OCI-LY1 (cell line): ENCODE measurements at regions not wholly inside any gene's neighbourhood (a gene's known extent, or its start where the extent isn't known, plus 50 kb on each side); places are given as distances from the start of the nearest gene placed in this dataset.

ENCODE experiments used
- H2AFZ ChIP-seq: fragments of 200-600 bp; sonication (generic), shearing (Covaris generic); 2 replicates; pipeline ENCODE4 v1.6.0; 2014; ENCODE audit warnings: antibody characterized with exemption, mild to moderate bottlenecking, low read length
- H3F3A ChIP-seq: fragments of 200-600 bp; sonication (generic), shearing (Covaris generic); 2 replicates; pipeline ENCODE4 v1.6.0; 2014; ENCODE audit warnings: mild to moderate bottlenecking, antibody characterized with exemption, low read length, moderate library complexity; ENCODE audit not compliant: insufficient read depth
- H3K27ac ChIP-seq: fragments of 200-600 bp; sonication (generic); 2 replicates; pipeline ENCODE4 v1.5.1; 2014; ENCODE audit warnings: low read length, mixed run types, mild to moderate bottlenecking, low read depth; ENCODE audit not compliant: poor library complexity, severe bottlenecking
- H3K27me3 ChIP-seq: fragments of 200-600 bp; sonication (generic); 2 replicates; pipeline ENCODE4 v1.6.0; 2014; ENCODE audit warnings: antibody characterized with exemption, mild to moderate bottlenecking, low read length, moderate library complexity; ENCODE audit not compliant: insufficient read depth
- H3K36me3 ChIP-seq: fragments of 200-600 bp; sonication (generic); 2 replicates; pipeline ENCODE4 v1.6.1; 2014; ENCODE audit warnings: mild to moderate bottlenecking, antibody characterized with exemption, low read length, moderate library complexity, mixed read lengths; ENCODE audit not compliant: insufficient read depth
- H3K4me1 ChIP-seq: fragments of 200-600 bp; sonication (generic); 2 replicates; pipeline ENCODE4 v1.5.1; 2014; ENCODE audit warnings: mild to moderate bottlenecking, low read length, moderate library complexity; ENCODE audit not compliant: insufficient read depth, severe bottlenecking
- H3K4me2 ChIP-seq: fragments of 200-600 bp; sonication (generic), shearing (Covaris generic); 2 replicates; pipeline ENCODE4 v1.6.1; 2014; ENCODE audit warnings: low read length
- H3K4me3 ChIP-seq: fragments of 200-600 bp; sonication (generic); 2 replicates; pipeline ENCODE4 v1.5.1; 2014; ENCODE audit warnings: low read length, low read depth, mild to moderate bottlenecking, mixed read lengths; ENCODE audit not compliant: poor library complexity, severe bottlenecking
- H3K79me2 ChIP-seq: fragments of 200-600 bp; shearing (Covaris generic); 2 replicates; pipeline ENCODE4 v1.6.1; 2016; ENCODE audit warnings: mixed run types, low read length, mixed read lengths; ENCODE audit not compliant: insufficient read depth
- H3K9ac ChIP-seq: fragments of 200-600 bp; sonication (generic), shearing (Covaris generic); 2 replicates; pipeline ENCODE4 v1.6.1; 2014; ENCODE audit warnings: mild to moderate bottlenecking, low read length, mixed read lengths
- H3K9me2 ChIP-seq: fragments of 200-600 bp; sonication (generic), shearing (Covaris generic); 2 replicates; pipeline ENCODE4 v1.6.1; 2014; ENCODE audit warnings: low read depth, mild to moderate bottlenecking, low read length, mixed read lengths
- H3K9me3 ChIP-seq: fragments of 200-600 bp; shearing (Covaris generic); 2 replicates; pipeline ENCODE4 v1.6.1; 2014; ENCODE audit warnings: low read length, mixed read lengths
- H4K20me1 ChIP-seq: fragments of 200-600 bp; sonication (generic), shearing (Covaris generic); 2 replicates; pipeline ENCODE4 v1.6.0; 2016; ENCODE audit warnings: mild to moderate bottlenecking, low read length; ENCODE audit not compliant: insufficient read depth
- EZH2 ChIP-seq: fragments of 200-600 bp; sonication (generic), shearing (Covaris generic); IDR thresholded peaks from 2 replicates; pipeline ENCODE4 v1.8.0; 2017; ENCODE audit warnings: borderline replicate concordance, mixed run types, mild to moderate bottlenecking, antibody characterized with exemption, low read length, moderate library complexity, mixed read lengths
- TF ChIP-seq, protein P1 (sequence below): fragments of 200-600 bp; sonication (generic), shearing (Covaris generic); IDR thresholded peaks from 2 replicates; pipeline ENCODE4 v1.5.1; 2017; ENCODE audit warnings: mild to moderate bottlenecking, antibody characterized with exemption, low read length, moderate library complexity, mixed read lengths

DNA sequence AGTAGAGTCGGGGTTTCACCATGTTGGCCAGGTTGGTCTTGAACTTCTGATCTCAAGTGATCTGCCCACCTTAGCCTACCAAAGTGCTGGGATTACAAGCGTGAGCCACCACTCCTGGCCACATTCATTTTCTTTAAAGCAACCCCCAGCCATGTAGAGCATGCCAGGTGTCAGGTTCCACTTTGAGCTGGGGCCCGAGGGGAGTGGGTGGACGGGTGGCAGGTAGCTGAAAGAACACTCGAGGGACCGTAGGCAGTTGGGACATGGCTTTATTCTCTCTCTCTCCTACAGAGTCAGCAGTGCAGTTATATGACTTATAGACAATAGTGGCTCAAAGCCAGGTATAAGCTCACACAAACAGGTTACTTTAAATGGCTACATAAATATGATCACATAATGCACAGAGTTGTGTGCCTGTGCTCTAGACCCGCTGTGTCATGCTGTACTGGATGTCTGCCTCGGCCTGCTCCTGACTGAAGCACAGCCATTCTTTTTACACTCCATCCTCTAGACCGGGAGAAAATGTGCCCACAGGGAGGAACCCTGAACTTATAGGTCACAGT, 60.5 kb upstream of the FAM120A start:
- no peak overlapping the region for H3K4me3 ChIP-seq
- TF ChIP-seq, protein P1, sequence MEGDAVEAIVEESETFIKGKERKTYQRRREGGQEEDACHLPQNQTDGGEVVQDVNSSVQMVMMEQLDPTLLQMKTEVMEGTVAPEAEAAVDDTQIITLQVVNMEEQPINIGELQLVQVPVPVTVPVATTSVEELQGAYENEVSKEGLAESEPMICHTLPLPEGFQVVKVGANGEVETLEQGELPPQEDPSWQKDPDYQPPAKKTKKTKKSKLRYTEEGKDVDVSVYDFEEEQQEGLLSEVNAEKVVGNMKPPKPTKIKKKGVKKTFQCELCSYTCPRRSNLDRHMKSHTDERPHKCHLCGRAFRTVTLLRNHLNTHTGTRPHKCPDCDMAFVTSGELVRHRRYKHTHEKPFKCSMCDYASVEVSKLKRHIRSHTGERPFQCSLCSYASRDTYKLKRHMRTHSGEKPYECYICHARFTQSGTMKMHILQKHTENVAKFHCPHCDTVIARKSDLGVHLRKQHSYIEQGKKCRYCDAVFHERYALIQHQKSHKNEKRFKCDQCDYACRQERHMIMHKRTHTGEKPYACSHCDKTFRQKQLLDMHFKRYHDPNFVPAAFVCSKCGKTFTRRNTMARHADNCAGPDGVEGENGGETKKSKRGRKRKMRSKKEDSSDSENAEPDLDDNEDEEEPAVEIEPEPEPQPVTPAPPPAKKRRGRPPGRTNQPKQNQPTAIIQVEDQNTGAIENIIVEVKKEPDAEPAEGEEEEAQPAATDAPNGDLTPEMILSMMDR = no peak
- TF ChIP-seq EZH2 = no peak

DNA sequence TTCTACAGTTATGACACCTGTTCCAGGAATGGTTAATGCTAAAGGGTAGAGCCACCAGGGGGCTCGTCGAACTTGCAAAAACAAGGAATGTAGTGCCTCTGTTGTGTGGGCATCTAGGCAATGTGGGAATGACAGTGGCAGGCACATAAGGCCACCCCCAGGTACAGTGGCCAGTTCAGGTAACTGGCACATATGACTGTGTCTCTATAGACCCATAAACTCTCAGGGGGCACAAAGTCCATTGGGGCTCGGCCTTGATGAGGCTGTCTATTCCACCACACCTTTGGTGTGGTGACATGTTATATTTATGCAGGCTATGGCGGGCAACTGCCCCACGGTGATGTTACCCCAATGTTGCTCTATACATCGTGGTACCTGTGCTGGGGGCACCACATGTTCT, 59.6 kb upstream of the FAM120A start:
- no peak overlapping the region for H3K4me2 ChIP-seq
- TF ChIP-seq EZH2 = no peak
- TF ChIP-seq, protein P1 = peak; percentile 12; the same call in 1 of the 2 replicates
- H3K9me3 ChIP-seq = no peaks in the 10 kb centered on the region

More for the DNA sequence above, 60.5 kb upstream of the FAM120A start:
- Histone ChIP-seq H3K9ac (no peak overlapping the region), H3K9me2 (no peaks in the 10 kb centered on the region), H3K4me1 (no peaks in the 10 kb centered on the region), H2AFZ (no peak overlapping the region), H3F3A (no peaks in the 10 kb centered on the region), H4K20me1 (no peaks in the 10 kb centered on the region), H3K27ac (no peak overlapping the region), H3K9me3 (no peaks in the 10 kb centered on the region), H3K27me3 (no peaks in the 10 kb centered on the region), H3K36me3 (no peaks in the 10 kb centered on the region), H3K79me2 (no peaks in the 10 kb centered on the region), H3K4me2 (no peak overlapping the region)

DNA sequence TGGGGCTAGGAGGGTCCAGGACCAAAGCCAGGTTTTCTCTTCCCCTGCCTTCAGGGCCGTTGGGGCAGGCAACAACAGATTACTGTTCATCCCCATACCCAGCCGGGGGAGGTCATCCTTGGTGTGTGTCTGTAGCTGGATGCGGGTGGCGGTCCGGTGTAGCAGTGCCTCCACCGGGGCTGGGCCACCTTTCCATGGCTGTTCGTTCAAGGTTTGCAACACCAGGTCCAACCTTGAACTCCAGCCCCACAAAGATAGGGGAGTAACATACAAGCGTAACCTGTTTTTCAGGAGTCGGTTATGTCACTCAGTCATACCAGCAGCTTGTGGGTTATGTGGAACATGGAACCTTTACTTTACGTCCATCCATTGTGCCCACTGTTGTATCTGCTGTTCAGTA, 58.5 kb upstream of the FAM120A start:
- no peak overlapping the region for H2AFZ ChIP-seq
- H3K4me1 ChIP-seq = no peaks in the 10 kb centered on the region
- no peak overlapping the region for H3K27ac ChIP-seq
- no peaks in the 10 kb centered on the region for H3K9me2 ChIP-seq
- no peak overlapping the region for H3K4me3 ChIP-seq
- no peak overlapping the region for H3K9ac ChIP-seq
- H3F3A ChIP-seq = no peaks in the 10 kb centered on the region
- H3K27me3 ChIP-seq = no peaks in the 10 kb centered on the region
- H3K4me2 ChIP-seq = no peak overlapping the region
- H4K20me1 ChIP-seq = no peaks in the 10 kb centered on the region
- no peaks in the 10 kb centered on the region for H3K9me3 ChIP-seq
- H3K79me2 ChIP-seq = no peaks in the 10 kb centered on the region
- no peaks in the 10 kb centered on the region for H3K36me3 ChIP-seq
- TF ChIP-seq, protein P1 = no peak
- TF ChIP-seq EZH2 = no peak

More for the DNA sequence above, 59.6 kb upstream of the FAM120A start:
- Histone ChIP-seq H2AFZ (no peak overlapping the region), H3K4me1 (no peaks in the 10 kb centered on the region), H3K27ac (no peak overlapping the region), H3K9ac (no peak overlapping the region), H3K4me3 (no peak overlapping the region), H3K36me3 (no peaks in the 10 kb centered on the region), H4K20me1 (no peaks in the 10 kb centered on the region), H3K79me2 (no peaks in the 10 kb centered on the region), H3F3A (no peaks in the 10 kb centered on the region), H3K27me3 (no peaks in the 10 kb centered on the region), H3K9me2 (no peaks in the 10 kb centered on the region)
